Fibroblast of lung (primary cell): ENCODE measurements at regions not wholly inside any gene's neighbourhood (a gene's known extent, or its start where the extent isn't known, plus 50 kb on each side); places are given as distances from the start of the nearest gene placed in this dataset.

Source experiments
- CTCF ChIP-seq, 2 donors: IDR thresholded peaks in 1 of 2; conservative IDR thresholded peaks in 1 of 2; 1 replicate in 1 of 2; 2 replicates in 1 of 2; pipeline ENCODE4 v1.5.1; 2011 to 2012; ENCODE audit warnings: low read length in 2 of 2, control low read depth in 1 of 2, inconsistent platforms in 1 of 2, low read depth in 1 of 2, mild to moderate bottlenecking in 1 of 2
- EZH2 ChIP-seq: IDR thresholded peaks from 2 replicates; pipeline ENCODE4 v1.5.1; 2012; ENCODE audit warnings: low read length, control low read depth, mild to moderate bottlenecking; ENCODE audit errors: missing control alignments

GRCh38 chr6:74642101-74642500, 563.8 kb downstream of the COL12A1 start:
- no peak for TF ChIP-seq CTCF (conservative IDR thresholded peaks at IDR 0.05 in 1 of 2, IDR thresholded peaks at IDR 0.05 in 1 of 2; ENCODE audit: low read depth in 1 of 2, low read length in 2 of 2)
- no peak for TF ChIP-seq EZH2
